HG03442 (cell line): ENCODE measurements at regions not wholly inside any gene's neighbourhood (a gene's known extent, or its start where the extent isn't known, plus 50 kb on each side); places are given as distances from the start of the nearest gene placed in this dataset.

Source experiments
- ATAC-seq: cut with Tn5 transposase; IDR thresholded peaks from one replicate; pipeline ENCODE4 v1.9.1; 2021; ENCODE audit warnings: mild to moderate bottlenecking, moderate library complexity; ENCODE audit not compliant: unreplicated experiment

DNA sequence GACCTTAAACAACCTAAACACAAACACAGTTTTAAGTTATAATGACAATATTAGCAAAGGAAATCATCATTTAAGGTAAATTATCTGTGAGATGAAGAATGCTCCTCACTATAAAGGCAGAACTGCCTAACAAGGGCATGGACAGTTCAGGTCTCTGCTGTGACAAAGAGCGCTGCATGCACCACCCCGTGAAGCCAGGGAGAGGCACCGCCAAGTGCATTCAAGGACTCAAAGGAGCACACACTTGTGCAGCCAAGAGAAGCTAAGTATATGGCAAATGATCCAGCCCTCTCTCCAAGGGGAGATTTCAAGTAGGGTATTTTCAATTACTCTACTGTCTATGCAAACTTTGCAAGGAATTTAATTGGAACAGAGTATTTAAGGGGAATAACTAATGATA is 126.0 kb downstream of the RAP2A start:
- ATAC-seq = no peak

DNA sequence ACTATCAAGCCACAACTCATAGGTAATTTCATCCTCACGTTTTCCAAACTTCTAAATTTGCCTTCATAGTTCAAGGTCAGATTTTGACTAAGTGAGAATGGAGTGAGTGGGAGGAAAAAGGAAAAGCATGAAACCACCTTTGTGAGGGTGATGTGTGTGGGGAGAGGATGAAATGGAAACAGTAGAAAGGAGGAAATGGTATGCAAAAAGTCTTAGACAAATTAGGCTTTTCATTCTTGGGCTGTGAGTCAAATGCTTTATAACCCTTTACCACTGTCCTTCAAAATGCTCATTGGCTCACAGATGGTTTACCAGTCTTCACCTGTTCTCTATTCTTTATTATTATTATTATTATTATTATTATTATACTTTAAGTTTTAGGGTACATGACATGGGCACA is 127.2 kb downstream of the RAP2A start:
- peak; percentile 75 for ATAC-seq

DNA sequence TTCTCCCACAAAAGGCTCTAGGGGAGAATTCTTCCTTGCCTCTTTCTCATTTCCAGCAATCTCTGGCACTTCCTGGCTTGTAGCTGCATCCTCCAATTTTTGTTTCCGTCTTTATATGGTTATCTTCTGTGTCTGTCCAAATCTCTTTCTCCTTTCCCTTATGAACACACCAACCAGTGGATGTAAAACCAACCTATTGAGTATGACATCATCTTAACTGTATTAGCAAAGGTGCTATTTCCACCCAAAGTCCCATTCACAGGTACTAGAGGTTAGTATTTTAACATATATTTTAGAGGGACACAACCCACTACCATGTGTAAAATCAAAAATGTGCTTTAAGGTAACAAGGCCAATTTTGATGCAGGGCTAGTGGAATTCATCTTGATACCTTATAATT is 129.0 kb downstream of the RAP2A start:
- no peak for ATAC-seq

DNA sequence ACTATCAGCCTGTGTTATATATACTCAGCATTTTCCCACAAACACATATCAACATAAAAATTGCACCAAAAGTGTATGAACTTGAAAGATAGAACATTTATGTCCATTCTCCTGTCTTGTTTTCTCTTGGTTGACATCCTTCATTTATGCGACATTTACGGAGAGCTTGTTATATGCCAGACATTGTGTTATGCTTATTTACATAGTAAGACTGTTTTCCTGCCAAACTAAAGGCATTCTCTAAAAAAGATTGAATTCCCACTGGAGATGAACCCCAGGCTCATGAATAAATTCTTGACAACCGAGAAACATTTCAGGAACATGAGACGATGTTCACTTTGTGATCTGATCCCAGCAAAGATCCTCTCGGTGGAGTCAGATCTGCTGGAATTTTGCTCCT is 131.0 kb downstream of the RAP2A start:
- no peak for ATAC-seq

DNA sequence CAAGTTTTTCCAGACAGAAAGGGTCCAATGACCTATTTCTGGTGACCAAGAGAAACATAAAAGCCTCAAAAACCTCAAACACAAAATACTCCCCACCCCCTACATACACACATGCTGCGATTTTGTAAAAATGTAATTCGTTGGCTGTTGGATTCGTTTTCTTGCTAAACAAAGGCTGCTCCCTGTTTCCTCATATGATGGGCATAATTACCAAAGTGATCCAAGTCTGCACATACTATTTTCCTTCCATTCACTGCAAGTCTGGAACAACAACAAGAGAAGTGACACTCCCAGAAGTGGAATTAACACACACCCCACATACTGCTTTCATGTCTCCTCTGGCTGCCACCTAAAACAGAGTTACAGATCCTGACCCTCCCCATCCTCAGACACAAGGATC is 131.9 kb downstream of the RAP2A start:
- ATAC-seq = no peak

DNA sequence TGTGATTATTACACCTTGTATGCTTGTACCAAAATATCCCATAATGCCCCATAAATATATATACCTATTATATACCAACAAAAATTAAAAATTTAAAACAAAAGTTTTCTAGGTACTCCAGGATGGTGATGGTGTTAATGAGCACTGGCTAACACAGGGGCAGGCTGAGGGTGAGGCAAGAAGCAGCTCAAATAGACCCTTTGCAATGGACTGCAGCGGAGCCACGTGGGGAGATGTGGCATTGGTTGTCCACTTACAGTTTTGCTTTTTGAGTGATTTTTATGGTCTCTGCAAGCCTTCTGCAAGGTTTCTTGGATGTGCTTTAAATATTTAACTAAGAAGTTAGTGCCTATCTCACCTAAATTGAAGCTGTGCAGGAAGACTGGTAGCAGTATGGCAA is 132.9 kb downstream of the RAP2A start:
- no peak for ATAC-seq

DNA sequence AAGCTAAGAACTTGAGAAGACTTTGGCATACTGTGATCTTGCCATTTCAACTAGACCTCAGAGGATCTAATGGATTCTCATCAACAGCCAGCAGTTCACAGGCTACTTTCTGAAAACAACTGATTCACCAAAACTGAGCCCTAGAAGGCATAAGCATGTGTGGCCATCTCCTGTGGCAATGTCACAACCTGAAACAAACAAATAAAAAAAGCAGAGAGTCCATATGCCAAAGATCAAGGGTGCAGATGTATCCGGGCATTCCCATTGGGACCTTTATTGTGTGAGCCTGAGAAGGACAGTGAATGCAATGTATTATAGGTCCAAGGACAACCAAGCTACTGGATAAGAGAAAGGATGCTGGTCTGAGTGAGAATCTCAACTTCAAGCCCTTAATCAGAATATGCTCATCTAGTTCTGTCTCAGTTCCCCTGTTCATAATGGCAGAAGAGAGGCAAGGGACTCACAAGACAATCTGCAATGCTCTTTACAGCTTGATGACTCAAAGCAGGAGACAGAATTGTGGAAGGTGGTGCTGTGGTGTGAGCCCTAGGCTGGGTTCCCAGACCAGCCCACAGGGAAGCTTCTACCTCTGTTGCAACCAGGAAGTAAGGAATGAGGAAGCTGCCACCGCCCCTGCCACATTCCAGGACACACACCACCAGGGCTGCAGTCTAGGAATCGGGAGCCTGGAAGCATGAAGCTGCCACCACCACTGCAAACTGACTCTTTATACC is 133.7 kb downstream of the RAP2A start:
- ATAC-seq = peak; percentile 99

DNA sequence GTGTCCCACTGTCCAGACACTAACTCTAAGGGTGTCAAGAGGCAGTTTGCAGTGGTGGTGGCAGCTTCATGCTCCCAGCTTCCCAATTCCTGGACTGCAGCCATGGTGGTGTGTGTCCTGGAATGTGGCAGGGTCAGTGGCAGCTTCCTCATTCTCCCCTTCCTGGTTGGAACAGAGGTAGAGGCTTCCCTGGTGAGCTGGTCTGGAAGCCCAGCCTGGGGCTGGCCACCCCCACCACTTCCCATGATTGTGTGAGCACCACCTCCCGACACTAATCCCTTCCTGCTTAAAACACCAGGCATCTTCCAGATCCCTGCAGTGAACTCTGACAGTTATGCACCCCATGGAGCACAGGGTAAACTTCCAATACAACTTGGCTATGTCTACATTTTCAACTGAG is 134.9 kb downstream of the RAP2A start:
- no peak for ATAC-seq

DNA sequence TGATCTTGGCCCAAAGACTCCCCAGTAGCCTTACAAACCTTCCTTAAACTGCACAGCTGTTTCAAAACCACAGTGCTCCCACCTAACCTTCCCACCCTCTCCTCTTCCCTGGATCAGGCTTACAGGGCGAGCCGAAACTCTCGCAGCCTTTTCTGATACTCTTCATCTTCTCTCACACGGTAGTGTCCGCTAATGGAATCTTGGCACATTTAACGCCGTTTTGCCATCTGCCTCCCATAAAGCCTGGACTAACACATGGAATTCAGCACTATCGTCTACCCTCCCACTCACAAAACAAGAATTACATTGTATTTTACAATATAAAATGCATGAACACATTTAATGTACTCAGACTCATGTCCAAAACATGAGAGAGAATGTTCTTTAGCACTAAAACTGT is 135.9 kb downstream of the RAP2A start:
- ATAC-seq = no peak

DNA sequence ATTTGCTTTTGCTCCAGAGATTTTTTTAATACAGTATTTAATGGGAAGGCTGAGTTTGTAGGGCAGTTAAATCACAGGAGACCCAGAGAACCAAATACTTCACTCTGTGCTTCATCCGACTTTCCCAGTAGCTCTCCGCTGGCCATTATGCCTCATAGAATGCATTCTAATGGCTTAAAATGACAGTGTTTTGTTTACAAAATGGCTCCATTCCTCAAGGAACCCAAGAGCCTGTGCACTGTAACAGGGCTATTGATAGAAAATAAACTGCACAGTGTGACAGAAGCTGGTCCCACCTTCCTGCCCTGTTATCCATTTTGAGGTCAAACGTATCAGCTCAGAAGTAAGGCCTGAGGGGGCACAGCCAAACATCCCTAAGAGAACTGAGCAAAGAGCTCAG is 136.5 kb downstream of the RAP2A start:
- no peak for ATAC-seq

DNA sequence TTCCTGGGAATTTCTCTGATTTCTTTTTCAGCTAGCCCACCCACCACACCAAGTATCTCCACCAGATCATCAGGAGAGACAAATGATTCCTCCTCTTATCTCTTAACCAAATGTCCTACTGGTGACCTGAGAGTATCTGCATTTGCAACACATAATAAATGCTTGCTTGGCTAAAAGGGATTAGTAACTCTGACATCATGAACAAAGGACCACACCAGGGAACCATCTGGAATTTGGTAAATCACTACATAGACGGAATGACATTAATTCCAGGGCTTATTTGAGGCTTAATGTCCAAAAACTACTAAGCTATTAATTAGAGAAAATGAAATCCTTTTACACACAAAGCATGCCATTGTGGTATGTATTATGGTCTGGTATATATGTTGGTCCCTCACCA is 139.0 kb downstream of the RAP2A start:
- no peak for ATAC-seq

DNA sequence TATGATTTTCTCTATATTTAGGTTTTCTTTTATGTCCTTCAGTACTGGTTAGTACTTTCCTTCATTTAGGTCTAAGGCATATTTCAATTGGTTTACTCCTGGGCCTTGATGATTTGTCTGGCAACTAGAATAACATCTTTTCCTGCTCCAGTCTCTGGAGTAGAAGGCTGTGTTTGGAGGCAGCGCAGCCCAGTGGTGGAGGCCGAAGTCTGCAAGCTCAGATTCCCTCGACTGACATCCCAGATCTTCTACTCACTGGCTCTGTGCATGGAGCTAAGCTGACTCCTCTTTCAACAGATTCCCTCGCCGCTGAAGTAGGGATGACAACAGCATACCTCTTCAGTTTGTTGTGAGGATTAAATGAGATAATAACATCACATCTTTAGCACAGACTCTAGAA is 141.0 kb downstream of the RAP2A start:
- peak; percentile 75 for ATAC-seq

DNA sequence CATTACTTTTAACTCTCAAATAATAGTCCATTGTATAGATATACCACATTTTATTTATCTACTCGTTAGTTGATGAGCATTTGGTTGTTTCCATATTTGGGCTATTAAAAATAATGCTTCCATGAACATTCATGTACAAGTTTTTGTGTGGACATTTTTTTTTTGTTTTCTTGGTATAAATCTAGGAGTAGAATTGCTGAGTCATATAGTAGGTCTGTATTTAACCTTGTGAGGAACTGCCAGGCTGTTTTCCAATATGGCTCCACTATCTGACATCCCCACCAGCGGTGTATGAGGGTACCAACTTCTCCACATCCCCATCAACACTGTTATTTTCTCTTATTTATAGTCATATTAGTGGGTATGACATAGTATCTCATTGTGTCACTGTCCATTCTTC is 143.1 kb downstream of the RAP2A start:
- no peak for ATAC-seq

DNA sequence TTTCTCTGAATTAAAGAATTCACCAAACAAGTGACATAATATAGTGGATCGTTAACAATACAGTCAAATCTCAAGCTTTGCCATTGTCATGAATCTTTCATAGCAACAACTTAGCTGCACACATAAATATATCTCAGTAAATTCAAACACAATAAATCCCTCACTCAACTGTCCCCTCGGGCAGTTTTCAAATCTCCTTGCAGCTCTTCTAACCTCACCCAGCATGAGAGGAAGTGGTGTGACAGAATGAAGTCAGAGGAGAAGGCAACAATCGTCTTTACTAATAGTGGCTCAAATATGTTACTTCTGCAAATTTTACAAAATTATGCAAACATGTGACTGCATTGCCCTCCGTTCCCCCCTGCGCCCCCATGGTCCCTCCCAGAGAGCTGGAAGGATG is 148.2 kb downstream of the RAP2A start:
- no peak for ATAC-seq

DNA sequence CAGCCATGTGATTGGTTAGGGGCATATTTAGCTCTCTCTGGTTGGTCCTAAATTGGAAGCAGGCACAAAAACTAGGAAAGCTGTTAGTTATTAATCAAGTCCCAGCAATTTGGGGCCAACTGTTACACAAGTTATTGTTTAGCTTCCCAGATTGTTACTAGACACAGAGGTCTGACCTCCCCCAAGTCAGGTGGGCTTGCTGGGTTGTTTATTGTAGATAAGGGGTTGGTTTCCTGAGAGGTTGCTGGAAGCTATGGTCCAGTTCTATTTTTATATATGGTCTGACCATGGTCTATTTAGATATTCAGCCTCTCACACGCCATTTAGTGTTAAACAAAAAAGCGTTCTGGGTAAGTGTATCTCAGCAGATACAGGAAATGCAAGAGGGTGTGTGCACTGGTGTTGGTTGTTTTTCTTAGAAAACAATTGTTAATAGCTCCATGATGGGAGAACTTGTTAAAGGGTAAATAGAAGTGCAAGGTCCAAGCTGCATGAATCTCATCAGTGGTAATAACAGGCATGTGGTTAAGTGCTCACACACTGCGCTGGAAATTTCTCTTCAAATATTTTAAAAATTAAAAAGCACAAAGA is 150.0 kb downstream of the RAP2A start:
- no peak for ATAC-seq

DNA sequence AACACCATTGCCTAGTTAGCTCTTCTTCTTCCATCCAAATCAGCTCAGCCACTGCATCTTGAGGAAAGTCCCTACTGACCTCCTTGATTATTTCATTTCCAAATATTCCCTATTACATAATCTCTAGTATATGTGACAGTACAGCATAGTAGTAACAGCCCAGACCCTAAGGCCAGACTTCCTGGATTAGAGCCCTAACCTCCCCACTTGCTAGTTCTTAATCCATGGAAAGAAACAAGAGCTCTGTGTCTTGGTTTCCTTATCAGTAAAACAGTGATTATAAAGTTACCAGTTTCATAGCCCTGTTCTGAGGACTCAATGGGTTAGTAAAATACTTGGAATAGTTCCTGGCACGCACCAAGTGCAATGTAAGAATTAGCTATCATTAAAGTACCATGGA is 153.0 kb downstream of the RAP2A start:
- ATAC-seq = no peak

DNA sequence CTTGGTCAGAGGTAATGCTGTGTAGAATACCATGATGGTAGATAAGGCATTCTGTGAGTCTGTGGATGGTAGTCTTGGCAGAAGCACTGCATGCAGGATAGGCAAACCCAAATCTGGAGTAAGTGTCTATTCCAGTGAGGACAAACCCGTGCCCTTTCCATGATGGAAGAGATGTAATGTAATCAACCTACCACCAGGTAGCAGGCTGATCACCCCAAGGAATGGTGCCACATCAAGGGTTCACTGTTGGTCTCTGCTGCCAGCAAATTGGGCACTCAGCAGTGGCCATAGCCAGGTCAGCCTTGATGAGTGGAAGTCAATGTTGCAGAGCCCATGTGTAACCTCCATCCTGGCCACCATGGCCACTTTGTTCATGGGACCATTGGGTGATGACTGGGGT is 155.0 kb downstream of the RAP2A start:
- ATAC-seq = no peak

DNA sequence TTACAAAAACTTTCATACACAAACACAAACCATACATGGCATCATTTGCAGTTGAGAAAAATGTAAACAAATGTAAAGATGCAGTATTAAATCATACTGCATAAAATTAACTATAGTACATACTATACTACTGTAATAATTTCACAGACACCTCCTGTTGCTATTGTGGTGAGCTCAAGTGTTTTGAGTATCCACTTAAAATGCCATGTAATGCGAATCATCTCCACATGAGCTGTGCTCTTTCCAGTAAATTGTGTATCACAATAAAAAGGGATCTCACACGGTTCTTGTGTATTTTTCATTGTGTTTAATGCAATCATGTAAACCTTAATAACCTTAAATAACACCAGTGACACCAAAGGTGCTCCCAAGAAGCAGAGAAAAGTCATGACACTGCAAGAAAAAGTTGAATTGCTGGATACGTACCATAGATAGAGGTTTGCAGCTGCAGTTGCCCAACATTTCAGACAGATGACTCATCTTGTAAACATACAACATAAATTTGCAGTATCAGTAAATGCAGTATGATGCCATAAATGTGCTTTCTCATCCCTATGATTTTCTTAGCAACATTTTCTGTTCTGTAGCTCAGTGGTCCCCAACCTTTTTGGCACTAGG is 166.6 kb downstream of the RAP2A start:
- no peak for ATAC-seq

DNA sequence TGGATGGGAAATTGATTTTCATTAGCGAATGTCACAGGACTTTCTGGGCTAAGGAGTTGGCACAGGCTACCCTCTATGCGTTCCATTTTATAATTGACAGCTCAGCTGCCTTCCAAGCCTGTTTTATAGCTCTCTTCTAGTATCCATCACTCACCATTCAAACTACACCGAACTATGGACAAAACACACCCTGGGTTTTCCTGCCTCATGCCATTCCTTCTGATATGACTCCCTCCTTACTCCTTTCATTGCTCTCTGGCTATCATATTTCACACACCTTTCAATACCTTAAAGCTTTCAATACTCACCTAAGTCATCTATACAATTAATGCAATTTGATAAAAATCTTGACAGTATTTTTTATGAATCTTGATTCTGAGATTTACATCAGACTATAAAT is 181.3 kb downstream of the RAP2A start:
- ATAC-seq = no peak

DNA sequence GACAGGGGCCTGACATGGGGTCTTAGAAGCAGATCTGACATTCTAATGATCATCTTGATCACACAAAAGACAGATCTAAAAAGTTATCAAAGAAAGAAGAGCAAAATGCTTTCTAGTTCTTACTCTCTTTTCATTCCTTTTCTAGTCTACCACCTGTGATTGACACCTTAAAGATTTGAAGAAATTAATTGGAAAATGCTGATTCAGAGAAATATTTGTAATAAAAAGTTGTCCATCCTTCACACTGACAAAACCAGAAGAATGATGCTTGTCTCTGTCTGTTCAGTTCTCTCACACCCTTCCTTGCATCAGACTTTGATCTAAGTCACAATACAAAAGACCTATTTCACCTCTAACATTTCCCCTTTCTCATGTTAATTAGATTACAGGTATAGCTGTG is 182.4 kb downstream of the RAP2A start:
- ATAC-seq = no peak

DNA sequence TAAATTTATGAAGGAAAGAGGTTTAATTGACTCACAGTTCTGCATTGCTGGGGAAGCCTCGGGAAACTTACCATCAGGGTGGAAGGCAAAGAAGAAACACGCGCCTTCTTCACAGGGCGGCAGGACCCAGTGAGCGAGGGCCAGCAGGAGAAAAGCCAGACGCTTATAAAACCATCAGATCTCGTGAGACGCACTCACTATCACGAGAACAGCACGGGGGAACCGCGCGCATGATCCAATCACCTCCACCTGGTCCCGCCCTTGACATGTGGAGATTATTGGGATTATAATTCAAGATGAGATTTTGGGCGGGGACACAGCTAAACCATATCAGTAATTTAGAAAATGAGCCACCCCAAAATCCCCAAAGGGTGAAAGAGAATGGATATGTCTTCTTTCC is 187.1 kb downstream of the RAP2A start:
- no peak for ATAC-seq

DNA sequence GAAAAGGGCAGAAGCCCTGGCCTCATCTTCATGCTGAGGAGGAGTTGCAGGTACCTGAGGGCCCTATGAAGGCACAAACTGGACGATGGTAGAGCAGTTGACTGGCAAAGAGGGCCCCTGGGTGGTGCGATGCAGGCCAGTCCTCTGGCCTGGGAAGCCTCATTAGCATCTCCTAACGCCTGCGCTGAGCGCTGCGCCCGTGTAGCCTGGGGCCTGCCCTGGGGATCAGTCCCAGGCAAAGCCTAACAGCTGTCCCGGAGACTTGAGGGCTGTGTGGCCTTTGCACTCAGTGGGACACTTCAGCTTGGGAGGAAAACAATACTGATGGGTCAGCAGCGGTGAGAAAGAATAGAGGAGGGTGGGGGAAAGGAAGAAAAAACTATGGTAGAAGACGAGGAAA is 187.7 kb downstream of the RAP2A start:
- ATAC-seq = no peak

DNA sequence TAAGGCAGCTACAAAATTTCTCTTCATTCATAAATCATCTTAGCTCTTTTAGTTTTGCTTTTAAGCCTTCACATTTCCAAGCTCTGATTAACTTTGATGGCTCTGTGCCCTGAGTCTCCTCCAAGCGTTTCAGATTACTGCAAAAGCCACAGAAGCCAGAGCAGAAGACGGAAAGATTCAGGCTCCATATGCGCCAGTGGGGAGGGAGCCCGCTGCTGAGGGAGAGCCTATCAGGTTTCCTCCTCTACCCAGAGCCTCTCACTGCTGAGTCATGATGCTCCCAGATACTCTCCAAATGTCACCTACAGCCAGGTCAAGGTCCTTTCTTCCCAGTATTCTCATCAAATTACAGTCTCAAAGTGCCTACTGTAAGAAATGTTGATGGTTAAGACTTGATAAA is 193.6 kb downstream of the RAP2A start:
- ATAC-seq = no peak
